PC-3 (cell line): ENCODE measurements at regions not wholly inside any gene's neighbourhood (a gene's known extent, or its start where the extent isn't known, plus 50 kb on each side); places are given as distances from the start of the nearest gene placed in this dataset.

ENCODE experiments used
- EZH2 ChIP-seq: fragments of 300-600 bp; sonication (generic); IDR thresholded peaks from one replicate; pipeline ENCODE4 v1.6.1; 2017; ENCODE audit warnings: antibody characterized with exemption, mild to moderate bottlenecking, low read length; ENCODE audit not compliant: unreplicated experiment
- TF ChIP-seq, protein P1 (sequence below): fragments of 300-600 bp; sonication (generic); conservative IDR thresholded peaks from 2 replicates; pipeline ENCODE4 v1.5.1; 2017; ENCODE audit warnings: antibody characterized with exemption, low read depth, mild to moderate bottlenecking, low read length

DNA sequence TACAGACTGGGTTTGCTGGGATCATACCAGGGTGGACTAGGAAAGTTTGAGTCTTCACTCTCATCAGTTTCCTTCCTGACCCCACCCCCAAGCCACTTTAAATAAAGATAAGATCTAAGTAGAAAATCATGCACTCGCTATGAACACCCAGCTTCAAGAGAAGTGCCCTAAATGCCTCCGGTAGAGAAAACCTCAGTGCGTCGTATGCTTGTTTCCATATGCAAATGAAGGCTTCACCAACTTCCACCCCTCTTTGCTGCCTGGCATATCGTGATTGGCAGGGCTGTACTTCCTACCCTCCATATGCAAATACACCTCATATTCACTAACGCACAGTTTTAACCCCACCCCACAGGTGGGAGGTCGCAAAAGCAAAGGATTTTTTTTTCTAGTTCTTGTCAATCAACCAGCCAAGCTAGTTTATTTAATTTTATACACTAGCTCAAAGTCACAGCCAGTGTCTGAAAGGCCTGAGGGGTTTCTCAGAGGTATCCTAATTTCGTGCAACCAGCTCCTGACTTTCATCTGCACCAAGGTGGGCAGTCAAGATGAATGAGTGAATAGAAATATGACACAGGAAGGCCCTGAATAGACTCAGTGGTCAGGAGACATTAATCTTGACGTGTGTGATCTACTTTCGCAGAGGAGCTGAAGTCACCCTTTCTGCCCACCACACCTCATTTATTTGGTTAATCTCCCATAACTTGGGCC is 121.1 kb upstream of the TSHZ3 start:
- TF ChIP-seq, protein P1, sequence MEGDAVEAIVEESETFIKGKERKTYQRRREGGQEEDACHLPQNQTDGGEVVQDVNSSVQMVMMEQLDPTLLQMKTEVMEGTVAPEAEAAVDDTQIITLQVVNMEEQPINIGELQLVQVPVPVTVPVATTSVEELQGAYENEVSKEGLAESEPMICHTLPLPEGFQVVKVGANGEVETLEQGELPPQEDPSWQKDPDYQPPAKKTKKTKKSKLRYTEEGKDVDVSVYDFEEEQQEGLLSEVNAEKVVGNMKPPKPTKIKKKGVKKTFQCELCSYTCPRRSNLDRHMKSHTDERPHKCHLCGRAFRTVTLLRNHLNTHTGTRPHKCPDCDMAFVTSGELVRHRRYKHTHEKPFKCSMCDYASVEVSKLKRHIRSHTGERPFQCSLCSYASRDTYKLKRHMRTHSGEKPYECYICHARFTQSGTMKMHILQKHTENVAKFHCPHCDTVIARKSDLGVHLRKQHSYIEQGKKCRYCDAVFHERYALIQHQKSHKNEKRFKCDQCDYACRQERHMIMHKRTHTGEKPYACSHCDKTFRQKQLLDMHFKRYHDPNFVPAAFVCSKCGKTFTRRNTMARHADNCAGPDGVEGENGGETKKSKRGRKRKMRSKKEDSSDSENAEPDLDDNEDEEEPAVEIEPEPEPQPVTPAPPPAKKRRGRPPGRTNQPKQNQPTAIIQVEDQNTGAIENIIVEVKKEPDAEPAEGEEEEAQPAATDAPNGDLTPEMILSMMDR, result no peak
- TF ChIP-seq EZH2, result no peak
